22Rv1 (cell line): ENCODE measurements at regions not wholly inside any gene's neighbourhood (a gene's known extent, or its start where the extent isn't known, plus 50 kb on each side); places are given as distances from the start of the nearest gene placed in this dataset.

ENCODE experiments used
- ZFX ChIP-seq: fragments of 450-650 bp; IDR thresholded peaks from 2 replicates; pipeline ENCODE4 v1.6.1; 2017; ENCODE audit warnings: antibody characterized with exemption, borderline replicate concordance
- TF ChIP-seq, protein P1 (sequence below): fragments of 450-650 bp; IDR thresholded peaks from 2 replicates; pipeline ENCODE4 v1.5.1; 2017; ENCODE audit warnings: mild to moderate bottlenecking

DNA sequence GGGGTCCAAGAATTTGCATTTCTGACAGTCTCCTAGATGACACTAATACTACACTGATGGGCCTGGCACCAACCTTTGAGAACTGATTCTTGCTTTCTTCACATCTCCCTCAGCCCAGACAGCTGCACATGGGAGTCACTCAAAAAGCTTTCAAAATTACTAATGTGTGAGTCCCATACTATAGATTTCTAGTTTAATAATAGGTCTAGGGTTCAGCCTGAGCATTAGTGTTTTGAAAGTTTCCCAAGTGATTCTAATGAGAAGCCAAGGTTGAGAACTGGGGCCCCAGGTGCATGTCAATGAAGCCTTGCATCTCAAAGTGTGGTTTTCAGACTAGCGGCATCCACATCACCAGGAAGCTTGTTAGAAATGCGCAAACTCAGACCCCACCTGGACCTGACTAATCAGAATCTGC, 159.9 kb upstream of the CMC1 start:
- TF ChIP-seq, protein P1, sequence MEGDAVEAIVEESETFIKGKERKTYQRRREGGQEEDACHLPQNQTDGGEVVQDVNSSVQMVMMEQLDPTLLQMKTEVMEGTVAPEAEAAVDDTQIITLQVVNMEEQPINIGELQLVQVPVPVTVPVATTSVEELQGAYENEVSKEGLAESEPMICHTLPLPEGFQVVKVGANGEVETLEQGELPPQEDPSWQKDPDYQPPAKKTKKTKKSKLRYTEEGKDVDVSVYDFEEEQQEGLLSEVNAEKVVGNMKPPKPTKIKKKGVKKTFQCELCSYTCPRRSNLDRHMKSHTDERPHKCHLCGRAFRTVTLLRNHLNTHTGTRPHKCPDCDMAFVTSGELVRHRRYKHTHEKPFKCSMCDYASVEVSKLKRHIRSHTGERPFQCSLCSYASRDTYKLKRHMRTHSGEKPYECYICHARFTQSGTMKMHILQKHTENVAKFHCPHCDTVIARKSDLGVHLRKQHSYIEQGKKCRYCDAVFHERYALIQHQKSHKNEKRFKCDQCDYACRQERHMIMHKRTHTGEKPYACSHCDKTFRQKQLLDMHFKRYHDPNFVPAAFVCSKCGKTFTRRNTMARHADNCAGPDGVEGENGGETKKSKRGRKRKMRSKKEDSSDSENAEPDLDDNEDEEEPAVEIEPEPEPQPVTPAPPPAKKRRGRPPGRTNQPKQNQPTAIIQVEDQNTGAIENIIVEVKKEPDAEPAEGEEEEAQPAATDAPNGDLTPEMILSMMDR: no peak
- no peak for TF ChIP-seq ZFX
